Stimulated activated naive CD4-positive, alpha-beta T cell (primary cell): ENCODE measurements at regions not wholly inside any gene's neighbourhood (a gene's known extent, or its start where the extent isn't known, plus 50 kb on each side); places are given as distances from the start of the nearest gene placed in this dataset.
"Not testable (repeated sequence)": the region's sequence is repeated elsewhere in the genome, so short reads cannot be mapped to it uniquely, and the experiment has no call there.

Source experiments
- DNase-seq, 6 experiments: peaks; one replicate each; lab custom pipeline; 2025; lab: John Stamatoyannopoulos, UW

DNA sequence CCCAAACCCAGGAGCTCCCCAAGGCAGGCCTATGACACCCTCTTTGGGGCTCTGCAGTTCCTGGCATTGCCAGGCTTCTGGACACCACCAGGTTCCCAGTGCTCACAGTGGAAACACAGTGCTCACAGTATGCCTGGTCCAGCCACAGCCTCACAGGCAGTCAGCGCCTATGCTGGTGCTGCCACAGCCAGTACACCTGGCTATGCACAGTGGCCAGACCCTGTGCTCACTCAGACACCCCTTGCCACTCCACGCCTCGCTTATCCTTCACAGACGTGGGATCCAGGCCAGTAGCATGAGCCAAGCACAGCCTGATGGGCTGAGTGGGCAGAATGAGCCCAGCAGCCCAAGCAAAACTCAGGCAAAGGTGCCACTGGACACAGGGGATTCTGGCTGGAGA is 579.2 kb upstream of the ADGRL2 start:
- DNase-seq, result no peak

DNA sequence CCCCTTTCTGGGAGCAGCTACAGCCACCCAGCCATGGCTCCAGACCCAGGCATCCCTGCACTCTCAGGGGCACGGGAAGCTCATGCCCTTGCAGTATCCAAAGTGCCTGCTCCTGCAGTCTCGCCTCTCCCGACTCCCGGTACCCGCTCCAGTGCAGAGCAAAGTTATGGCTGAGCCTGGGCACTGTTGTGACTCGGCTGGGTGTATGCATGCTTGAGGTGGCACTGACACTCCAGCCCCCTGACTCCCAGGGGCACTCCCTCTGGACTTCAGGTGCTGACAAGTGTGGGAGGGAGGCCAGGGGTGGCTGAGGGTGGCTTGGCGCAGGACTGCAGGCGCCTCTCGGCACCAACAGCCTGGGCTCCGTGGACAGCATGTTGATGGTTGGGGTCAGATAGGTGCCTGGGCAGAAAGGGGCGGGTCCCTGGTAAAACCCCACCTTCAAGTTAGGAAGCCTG is 580.1 kb upstream of the ADGRL2 start:
- no peak for DNase-seq

DNA sequence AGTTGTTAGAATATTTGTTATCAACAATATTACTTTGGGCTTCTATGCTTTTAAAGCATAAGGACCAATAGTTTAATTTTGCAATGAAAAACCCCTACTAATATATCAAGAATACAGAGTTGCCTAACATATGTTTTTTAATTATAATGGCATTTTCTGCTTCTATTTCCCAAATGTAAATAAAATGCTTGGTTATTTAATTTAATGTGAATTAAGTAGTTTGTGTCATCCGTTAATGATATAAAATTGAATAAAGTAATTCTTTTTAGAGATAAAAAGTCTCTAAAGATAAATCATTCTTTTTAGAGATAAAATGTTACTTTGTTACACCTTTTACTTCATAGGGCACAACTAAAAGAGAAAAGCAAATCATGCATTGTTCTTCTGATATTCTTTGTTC is 583.7 kb upstream of the ADGRL2 start:
- DNase-seq, result no peak

DNA sequence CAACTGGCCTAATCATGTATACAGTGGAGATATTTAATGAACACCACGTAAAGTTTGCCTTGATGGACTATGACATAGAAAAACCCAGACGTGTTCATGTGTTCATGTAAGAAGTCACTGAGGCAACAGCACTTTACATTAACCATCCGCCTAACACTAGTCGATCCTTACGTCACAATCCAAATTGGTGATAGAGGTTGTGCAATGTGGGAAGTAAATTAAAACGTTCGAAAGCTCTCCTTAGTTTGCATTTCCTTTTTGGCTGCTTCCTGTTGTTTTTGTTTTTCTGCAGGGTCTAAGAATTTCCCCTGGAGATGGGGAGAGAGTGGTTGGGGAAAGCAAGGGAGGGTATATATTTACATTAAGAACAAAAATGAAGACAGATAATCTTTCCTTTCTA is 587.5 kb upstream of the ADGRL2 start:
- no peak for DNase-seq

DNA sequence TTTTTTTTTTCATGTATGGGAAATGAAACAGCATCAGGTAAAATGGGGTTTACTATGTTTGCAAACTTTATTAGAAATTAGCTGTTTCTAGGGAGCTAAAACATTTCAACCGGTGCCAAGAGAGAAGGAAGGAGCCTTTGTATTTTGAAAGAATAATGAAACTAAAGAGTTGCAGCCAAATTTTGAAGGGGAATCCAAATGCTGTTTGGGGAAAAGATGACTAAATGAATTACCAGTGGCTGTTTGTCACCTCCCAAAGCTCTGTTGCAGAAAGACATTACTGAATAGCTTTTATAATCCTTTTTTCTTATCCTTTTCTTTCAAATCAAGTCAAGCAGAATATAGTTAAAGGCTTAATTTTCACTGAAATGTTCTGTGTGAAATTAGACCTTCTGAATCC is 591.3 kb upstream of the ADGRL2 start:
- no peak for DNase-seq

DNA sequence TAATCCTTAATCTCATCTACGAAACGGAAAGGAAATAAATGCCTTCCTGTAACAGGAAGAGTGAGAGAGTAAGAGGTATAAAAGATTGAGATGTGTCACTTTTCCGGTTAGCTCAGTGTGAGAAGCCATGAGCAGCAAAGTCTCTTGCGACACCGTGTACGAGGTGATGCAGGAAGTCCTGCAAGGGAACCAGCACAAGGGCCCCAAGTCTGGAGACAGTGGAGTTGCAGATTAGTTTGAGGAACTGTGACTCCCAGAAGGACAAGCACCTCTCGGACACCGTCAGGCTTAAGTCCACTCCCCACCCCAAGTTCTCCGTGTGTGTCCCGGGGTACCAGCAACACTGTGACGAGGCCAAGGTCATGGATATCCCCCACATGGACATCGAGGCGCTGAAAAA is 592.3 kb upstream of the ADGRL2 start:
- no peak for DNase-seq

DNA sequence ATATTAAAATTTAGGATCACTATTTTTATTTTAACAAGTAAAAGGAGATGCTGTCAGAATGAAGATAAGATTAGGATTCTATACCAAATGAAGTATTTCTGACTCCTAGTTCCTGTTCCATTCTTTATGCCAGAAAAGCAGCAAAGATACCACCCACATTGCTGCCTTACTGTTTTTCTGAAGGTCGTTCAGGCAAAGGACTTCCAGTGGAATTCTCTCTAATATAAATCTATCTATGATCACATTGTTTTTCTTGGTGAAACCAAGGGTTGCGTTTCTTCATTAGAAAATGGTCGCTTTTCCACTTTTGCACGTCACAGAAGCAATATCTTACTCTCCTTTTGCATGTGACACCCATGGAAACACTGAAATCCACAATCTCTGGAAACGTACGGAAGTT is 594.8 kb upstream of the ADGRL2 start:
- DNase-seq, result no peak

DNA sequence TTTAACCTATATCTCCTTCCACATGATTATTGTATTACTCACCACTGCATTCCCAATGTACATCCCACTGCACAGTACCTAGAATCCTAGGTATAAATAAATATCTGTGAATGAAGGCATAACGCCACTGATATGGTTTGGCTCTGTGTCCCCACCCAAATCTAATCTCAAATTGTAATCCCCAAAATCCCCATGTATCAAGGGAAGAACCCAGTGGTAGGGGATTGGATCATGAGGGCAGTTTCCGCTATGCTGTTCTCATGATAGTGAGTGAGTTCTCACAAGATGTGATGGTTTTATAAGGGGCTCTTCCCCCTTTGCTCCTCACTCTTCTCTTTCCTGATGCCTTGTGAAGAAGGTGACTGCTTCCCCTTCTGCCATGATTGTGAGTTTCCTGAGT is 599.0 kb upstream of the ADGRL2 start:
- no peak for DNase-seq

DNA sequence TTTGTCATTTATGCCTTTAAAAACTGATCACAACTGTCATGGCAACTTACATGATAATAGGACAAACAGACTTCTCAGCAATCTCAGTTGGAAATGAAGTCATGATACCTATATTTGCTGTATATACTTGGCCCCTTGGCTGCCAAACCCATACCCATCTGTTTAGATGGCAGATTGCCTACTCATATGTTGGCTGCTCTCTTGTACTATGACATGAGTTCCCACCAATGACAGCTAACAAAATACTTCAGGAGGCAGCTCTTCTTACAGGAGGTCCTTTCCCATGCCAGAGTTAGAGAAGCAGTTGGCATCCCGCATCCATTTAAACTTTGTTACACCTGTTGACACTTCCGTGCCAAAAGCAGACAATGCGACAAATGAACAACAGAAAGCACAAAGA is 603.1 kb upstream of the ADGRL2 start:
- no peak for DNase-seq

DNA sequence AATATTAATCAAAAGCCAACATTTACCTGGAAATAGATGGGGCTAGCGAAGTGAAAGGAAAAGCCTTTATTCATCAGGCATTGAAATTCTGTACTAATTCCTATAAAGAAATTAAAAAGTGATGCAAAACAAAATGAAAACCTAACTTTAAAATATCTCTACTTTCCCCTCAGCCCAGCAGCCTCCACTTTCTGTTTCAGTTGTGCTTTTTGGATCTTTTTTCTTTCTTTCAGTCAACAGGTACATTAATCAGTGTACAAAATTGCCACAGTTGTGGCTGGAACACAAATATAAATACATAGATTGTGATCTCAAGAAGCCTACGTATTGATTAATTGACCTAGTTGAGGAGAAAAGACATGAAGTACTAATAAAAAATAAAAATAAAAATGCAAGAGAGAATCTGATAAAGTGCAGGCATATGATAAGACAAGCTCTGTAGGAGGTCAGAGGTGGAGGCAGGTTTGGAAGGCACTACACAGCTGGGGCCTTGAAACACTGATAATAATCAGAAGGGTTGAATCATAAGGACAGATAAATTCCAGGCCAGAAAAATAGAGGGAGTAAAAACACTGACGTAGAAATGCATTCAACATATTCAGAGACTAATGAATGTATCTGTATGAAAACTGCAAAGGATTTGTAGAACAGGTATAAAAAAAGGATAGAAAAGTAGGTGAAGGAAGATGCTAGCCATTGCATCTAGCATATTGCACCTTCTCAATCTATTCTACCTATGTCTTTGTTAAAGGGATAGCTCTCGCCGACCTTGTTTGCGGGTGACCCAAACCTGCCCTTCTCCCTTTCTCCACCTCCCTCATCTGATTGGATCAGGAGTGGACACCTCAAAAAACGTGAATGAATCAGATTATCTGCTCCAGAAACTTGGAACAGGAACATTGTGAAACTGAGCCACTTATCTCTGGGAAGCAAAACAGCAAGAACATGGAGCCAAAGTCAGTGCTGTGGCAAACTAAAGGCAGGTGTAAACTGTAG is 607.8 kb upstream of the ADGRL2 start:
- DNase-seq, result no peak

DNA sequence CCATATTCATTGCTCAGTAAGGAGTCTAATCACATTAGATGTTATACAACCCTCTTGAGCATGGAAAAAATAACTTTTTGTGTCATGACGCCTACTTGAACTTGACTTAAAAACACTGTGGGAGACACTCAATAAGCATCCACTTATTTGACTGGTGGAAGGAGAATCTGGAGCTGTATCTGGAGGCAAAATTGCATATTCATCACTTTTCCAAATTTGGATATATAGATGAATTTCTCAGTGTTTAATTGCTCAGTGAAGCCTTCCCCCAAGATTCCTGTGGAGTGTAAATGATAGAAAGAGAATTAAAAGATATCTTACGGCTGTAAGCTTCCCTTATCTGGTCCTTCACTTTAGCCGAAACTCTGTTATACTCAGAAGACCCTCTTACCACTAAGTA is 610.7 kb upstream of the ADGRL2 start:
- DNase-seq, result no peak

DNA sequence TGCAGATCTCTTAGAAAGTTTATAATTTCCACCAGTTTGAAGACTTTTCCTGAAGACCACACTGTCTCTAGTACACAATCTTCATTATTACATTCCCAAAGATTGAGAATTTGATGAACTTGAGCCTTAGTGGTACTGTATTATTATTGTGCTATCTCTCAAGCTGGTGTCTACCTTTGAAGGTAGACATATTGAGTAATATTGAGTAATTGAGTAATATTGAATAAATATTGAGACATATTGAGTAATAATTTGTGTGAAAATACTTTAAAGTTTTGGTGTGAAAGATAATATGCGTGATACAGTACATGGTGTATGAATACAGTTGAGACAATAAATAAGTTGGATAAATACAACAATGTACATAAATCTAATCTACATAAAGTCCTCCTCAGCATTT is 613.1 kb upstream of the ADGRL2 start:
- DNase-seq, result no peak

DNA sequence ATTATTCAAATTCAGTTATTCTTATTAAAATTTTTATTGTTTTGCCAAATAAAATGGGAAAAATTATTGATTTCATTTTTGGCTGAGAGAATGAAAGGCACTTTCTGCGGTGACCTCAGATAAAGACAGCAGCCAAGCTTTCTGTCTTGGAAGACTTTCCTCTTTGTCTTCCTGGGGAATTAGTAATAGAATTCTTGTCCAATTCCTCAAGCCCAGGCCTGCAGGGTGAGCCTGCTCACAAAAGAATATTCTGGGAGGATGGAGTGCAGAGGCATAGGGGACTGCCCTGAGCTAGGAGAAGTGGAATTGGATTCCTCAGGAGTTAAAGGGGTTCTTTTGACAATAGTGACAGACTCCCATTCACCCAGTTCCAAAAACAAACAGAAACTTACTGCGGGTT is 614.5 kb upstream of the ADGRL2 start:
- no peak for DNase-seq

DNA sequence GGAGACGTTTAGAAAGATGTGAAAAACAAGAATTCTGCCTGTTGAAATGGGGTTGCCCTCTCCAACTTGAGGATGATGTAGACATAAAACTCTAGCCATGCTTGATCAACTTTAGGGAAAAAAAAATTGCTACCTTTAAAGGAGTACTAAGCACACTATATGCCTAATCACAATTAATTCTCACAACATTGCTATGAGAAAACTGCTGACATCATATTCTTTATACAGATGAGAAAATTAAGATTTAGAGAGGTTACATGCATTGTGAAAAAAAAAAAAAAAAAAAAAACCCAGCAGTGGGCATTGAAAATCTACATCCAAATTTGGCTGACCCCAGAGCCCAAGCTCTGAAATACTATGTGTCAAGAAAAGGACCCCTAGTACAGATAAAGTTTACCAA is 617.2 kb upstream of the ADGRL2 start:
- DNase-seq, result no peak

DNA sequence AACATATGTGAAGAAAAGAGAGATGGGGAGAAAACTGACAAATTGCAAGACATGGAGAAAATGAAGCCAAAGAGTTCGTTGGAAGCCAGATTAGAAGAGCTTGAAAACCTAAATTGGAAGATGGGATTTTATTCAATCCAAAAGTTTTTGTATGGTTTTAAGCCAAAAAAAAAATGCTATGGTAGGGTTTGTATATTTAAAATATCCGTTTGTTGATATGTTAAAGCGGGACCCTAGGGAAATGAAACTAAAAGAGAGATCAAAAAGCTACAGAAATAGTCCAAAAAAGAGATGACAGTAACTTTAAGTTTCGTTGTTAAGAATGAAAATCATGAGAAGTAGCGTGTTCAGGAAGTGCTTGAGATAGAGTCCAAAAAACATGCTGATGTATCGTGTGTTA is 617.7 kb upstream of the ADGRL2 start:
- DNase-seq, result no peak

DNA sequence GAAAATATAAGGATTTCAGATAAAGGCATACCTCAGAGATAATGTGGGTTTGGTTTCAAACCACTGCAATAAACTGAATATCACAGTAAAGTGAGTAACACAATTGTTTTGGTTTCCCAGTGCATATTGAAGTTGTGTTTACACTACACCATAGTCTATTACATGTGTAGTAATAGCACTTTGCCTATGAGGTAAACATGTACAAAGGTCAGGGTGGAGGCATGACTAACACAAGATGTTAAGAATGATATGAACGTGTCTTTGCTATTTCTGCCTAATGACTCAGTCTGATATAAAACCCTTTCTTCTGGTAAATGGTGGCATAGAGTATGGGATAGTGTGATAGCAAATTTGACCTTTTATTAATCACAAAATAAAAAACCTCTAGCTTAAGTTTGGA is 621.5 kb upstream of the ADGRL2 start:
- DNase-seq, result no peak

DNA sequence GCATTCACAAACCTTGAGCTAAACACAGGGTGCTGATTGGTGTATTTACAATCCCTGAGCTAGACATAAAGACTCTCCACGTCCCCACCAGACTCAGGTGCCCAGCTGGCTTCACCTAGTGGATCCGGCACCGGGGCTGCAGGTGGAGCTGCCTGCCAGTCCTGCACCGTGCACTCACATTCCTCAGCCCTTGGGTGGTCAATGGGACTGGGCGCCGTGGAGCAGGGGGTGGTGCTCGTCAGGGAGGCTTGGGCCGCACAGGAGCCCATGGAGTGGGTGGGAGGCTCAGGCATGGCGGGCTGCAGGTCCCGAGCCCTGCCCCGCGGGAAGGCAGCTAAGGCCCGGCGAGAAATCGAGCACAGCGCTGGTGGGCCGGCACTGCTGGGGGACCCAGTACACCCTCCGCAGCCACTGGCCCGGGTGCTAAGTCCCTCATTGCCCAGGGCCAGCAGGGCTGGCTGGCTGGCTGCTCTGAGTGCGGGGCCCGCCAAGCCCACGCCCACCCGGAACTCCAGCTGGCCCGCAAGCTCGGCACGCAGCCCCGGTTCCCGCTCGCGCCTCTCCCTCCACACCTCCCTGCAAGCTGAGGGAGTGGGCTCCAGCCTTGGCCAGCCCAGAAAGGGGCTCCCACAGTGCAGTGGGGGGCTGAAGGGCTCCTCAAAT is 622.2 kb upstream of the ADGRL2 start:
- not testable (repeated sequence) for DNase-seq

DNA sequence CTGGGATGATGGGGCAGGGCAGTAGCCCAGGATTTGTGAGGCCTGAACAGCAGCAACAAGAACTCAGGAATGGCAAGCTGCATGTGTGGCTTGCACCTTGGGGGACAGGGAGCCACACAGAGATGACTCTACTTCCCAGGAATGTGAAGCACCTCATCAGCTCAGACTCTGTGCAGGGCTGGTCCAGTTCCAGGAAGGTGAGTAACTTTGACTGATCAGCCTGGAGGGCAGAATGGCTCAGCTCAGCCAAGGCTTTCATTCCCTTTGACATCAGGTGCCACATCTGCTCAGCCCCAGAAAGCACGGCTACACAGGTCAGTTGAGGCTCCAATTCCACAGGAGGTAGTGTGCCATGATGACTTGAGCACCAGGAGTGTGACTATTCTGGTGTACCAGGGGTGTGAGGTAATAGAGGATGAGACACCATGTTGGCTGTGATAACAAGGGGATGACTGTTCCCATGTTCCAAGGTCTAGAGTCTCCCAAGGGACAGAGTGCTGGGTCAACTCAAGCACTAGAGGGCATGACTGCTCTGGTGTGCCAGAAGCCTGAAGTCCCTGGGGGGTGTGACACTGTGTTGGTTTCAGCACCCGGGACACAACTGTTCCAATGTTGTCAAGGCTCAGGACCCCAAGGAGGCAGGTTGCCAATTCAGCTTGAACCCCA is 625.8 kb upstream of the ADGRL2 start:
- DNase-seq, result no peak

DNA sequence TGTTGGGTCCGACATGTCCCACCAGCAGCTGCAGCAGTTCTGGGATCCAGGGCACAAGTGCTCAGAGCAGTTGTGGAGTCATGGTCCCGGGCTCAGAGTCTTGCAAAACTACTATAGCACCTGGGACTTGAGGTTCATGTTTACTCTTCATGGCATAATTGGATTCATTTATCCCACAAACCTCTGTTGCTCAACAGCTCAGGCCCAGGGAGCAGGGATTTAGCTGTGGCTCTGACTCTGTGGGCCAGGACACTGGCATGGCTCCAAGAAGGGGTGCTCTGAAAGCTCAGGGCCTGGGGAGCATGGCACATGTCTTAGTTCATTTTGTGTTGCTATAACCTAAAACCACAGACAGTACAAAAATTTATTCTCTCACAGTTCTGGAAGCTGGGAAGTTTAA is 626.7 kb upstream of the ADGRL2 start:
- DNase-seq, result no peak

DNA sequence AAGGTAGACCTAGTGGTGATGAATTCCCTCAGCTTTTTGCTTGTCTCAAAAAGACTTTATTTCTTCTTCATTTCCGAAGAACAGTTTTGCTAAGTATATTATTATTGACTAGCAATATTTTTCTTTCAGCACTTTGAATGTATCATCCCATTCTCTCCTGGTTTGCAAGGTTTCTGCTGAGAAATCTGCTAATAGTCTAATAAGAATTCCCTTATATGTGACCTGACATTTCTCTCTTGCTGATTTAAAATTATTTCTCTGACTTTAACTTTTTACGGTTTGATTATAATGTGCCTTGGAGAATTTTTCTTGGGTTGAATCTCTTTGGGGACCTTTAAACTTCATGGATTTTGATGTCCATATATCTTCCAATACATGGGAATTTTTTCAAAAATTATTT is 628.3 kb upstream of the ADGRL2 start:
- DNase-seq, result no peak

DNA sequence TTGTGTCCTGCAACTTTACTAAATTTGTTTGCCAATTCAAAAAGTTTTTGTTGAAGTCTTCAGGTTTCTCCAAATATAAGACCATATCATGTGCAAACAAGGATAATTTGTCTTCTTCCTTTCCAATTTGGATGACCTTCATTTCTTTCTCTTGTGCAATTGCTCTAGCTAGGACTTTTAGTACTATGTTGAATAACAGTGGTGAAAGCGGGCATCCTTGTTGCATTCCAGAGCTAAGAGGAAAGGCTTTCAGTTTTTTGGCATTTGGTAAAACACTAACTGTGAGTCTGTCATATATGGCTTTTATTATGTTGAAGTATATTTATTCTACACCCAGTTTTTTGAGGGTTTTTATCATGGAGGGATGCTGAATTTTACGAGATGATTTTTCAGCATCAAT is 630.0 kb upstream of the ADGRL2 start:
- no peak for DNase-seq

DNA sequence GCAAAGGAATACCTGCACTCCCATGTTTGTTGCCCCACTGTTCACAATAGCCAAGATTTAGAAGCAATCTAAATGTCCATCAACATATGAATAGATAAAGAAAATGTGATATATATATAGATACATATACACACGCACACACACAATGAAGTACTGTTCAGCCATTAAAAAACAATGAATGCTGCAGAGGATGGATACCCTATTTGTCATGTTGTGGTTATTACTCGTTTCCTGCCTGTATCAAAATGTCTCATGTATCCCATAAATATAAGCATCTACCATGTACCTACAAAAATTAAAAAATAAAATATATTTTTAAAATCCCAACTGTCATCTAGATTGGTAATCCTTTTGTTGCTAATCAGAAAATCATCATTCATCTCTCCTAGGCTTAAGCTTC is 634.8 kb upstream of the ADGRL2 start:
- no peak for DNase-seq

DNA sequence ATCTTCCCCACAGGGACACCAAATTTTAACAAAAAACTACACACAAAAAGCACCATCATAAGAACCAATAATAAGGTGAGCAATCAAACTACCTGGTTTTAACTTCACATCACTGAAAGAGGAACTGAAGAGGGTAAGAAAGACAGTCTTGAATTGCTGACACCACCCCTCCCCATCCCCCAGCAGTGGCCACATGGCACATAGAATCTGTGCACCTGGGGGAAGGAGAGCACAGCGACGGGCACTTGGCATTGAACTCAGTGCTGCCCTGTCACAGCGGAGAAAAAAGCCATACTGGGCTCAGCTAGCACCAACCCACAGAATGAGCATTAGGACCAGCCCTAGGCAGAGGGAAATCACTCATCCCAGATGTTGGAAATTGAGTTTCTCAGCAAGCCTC is 640.0 kb upstream of the ADGRL2 start:
- no peak for DNase-seq
